ENCODE measurements at regions not wholly inside any gene's neighbourhood (a gene's known extent, or its start where the extent isn't known, plus 50 kb on each side); places are given as distances from the start of the nearest gene placed in this dataset.

DNA sequence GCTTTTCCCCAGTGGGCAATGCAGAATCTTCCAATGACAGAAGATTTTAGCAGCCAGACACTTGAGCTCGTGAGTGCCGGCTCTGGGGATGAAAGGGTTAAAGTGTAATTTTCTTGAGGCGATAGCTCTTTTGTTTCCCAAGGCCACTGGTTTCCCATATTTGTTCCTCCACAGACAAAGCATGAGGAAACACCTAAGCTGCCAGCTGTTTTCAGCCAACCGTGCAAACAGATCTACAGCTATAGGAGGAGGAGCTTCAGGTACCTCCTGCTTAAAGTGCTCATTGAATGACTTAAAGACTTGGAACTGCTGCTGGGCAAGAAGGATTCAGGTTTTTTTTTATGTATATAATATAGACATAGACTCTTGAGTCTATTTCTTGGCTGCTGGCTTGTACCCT is 1311.5 kb downstream of the TMEM121 start (continued):
- no peak for TF ChIP-seq POLR2AphosphoS5 (IDR thresholded peaks at IDR 0.05; ENCODE audit: low read depth, low read length)
- no peak for TF ChIP-seq GTF2F1 (IDR thresholded peaks at IDR 0.05; ENCODE audit: borderline replicate concordance, low read depth, low read length)

All from H1 (cell line).